GM21576 (cell line): ENCODE measurements at regions not wholly inside any gene's neighbourhood (a gene's known extent, or its start where the extent isn't known, plus 50 kb on each side); places are given as distances from the start of the nearest gene placed in this dataset.

Experiments
- ATAC-seq: cut with Tn5 transposase; IDR thresholded peaks from one replicate; pipeline ENCODE4 v1.9.1; 2021; ENCODE audit warnings: mild to moderate bottlenecking, moderate library complexity; ENCODE audit not compliant: unreplicated experiment

DNA sequence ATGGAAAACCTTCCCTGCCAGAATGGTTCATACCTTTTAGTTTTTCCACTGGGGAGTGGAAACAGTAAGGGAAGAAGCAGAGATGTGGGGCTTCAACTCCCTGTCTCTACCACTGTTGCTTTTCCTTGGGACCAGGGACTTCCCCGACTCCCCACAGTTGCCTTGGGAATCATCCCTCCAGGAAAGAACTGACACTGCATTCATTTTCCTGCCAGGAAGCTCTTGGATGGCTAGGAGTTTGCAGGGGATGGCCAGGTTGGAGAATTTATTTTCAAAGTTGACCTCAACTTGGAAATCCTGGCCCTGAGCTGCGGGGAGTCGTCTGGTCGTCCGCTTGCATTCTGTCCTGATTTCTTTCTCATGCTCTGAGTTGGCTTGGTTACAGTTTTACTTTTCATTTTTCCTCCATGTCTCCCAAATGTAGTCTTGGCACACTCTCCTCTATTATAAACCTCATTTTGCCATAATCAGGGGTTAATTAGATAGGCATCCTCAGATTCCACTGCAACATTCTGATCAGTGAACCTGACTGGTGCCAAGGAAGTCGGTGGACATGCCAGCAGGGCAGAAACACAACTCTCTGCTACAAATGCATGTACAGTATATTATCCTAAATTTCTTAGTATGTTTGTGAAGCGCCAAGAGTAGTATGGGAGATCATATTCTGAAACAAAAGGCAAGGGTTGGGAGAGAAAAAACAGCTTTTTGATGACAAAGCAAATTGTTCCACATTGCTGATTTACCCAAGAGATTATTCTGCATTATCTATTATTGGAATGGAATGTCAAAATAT, 220.5 kb upstream of the XYLT1 start:
- ATAC-seq: no peak

GRCh38 chr16:17685447-17685846, 214.7 kb upstream of the XYLT1 start:
- no peak for ATAC-seq

- no peak for ATAC-seq
Measured at GRCh38 chr16:17683281-17683680, 212.5 kb upstream of the XYLT1 start.

- no peak for ATAC-seq
Measured at GRCh38 chr16:17676171-17676570, 205.4 kb upstream of the XYLT1 start.

GRCh38 chr16:17668386-17668785, 197.6 kb upstream of the XYLT1 start:
- no peak for ATAC-seq

DNA sequence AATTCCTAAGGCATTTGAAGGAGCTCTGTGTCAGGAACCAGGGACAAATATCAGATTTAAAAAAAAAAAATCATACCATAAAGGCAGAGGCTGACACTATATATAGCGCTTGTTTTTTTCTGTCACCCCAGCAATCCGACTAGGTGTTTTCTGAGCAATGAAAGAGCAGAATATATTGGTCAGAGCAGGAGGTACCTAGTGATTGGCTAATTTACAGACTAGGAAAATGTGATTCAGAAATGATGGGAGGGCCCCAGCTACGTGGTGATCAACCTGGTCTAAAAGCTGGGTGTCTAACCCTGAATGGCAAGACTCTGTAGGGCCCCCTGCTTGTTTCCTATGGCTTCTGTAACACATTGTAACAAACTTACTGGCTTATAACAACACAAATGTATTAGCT, 195.5 kb upstream of the XYLT1 start:
- no peak for ATAC-seq

- no peak for ATAC-seq
Measured at GRCh38 chr16:17658881-17659280, 188.1 kb upstream of the XYLT1 start.

- ATAC-seq: no peak
Measured at GRCh38 chr16:17657045-17657444, 186.3 kb upstream of the XYLT1 start.

- ATAC-seq: no peak
Measured at GRCh38 chr16:17654571-17654970, 183.8 kb upstream of the XYLT1 start.

DNA sequence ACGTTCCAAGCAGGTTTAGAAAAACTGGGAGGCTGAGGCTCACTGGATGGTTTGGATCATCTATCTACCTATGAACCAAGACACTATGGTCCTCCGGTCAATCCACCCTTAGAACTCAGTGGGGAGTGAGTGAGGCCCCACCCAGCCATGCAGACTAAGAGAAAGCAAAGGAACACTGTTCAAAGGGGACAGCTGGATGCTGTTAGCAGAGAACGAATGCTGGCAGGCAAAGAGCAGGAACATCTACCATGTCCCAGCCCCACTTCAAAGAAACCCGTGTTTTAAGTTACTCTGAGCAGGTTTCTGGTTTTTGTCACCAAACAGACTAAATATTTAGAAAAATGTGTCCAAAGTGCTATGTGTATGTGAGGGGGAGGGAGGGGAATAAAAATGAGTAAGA, 183.4 kb upstream of the XYLT1 start:
- ATAC-seq: no peak

DNA sequence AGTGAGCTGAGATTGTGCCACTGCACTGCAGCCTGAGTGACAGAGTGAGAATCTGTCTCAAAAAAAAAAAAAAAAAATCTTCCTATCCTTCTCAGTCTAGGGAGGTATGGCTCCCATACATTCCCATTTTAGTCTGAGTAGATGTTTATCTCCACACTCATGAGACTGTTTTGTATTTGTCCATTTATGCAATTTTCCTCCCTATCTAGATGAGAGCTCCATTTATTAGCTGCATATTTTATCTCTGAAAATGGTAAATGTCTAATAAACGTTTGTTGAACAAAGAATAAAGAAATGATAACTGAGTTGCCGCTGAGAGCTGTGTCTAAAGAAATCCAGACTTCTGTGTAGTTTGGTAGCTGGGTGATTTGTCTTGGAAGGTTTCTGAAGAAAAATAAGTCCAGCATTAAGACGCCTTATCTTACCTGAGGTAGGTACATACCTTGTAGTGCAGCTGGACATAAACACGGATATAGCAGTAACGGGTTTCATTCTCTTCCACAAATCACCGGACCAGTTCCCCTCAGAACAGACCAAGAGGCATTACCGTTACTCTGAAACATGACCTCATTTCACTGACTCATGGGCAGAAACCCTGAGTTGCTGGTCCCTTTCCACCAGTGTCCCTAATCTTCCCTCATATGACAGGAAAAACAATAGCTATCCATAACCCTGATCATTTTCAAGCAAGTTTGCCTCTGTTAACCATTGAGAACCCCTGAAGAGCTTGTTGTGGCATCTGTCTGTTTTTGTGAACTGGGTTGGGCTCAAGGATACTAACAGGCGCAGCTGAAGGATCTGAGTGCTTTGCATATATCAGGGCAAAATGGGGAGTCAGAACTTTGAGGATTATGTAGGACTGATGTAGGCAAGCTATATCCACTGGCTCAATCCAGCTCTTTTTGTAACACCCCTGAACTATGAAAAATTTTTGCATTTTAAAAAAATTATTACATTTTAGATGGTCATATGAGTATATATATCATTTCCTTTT, 177.4 kb upstream of the XYLT1 start:
- no peak for ATAC-seq

GRCh38 chr16:17643935-17644334, 173.2 kb upstream of the XYLT1 start:
- no peak for ATAC-seq

GRCh38 chr16:17641990-17642389, 171.2 kb upstream of the XYLT1 start:
- no peak for ATAC-seq

GRCh38 chr16:17638134-17638533, 167.4 kb upstream of the XYLT1 start:
- ATAC-seq: no peak

DNA sequence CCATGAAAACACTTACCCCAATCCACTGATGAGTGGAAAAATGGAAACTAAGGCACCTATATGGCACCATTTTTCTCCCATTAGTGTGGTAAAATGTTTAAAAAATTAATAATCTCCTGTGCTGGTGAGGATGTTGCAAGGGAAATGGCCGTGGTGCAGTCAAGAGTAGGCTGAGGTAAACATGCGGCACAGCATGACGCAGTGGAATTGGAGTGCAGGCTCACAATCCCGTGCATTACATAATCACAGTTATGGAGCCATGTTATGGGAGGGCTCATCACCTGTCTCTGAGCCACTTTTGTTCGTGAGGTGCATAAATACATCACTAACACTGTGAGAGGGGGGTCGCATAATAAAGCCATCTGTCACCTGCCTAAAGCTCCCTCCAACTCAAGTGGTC, 164.4 kb upstream of the XYLT1 start:
- no peak for ATAC-seq

DNA sequence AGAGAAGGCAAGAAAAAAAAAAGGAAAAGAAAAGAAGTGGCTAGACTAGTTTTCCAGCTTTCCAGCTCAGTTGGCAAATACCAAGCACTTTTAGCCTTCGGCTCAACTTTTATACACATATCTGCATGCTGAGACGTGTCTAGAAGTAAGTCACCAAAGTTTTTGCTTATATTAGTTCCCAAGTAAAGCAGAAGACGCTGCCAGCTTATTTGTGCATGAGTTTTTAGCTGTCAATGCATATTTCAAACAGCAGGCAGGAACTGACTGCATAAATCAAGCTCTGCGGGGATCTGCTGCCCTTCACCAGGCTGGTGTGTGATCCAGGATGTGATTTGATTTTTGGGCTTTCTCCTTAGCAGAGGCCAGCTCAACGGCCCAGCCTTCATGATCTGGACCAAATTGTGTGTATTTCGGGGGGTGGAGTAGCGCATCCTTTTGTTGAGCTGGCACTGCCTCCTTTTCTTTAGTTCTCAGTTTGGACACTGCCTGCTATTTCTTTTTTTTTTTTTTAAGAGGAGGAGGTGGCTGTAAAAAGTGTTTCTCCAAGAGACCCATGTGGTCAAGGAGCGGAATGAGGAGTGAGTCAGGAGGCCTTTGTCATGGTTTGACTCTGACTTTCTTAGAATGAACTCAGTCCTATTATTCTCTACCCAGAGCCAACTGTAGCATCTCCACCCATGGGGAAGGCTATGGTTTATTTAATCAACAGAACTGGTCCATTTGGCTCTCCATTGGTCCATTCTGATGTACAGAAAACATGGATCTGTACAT, 162.6 kb upstream of the XYLT1 start:
- no peak for ATAC-seq

- ATAC-seq: no peak
Measured at GRCh38 chr16:17632667-17633066, 161.9 kb upstream of the XYLT1 start.

- no peak for ATAC-seq
Measured at GRCh38 chr16:17629936-17630335, 159.2 kb upstream of the XYLT1 start.

DNA sequence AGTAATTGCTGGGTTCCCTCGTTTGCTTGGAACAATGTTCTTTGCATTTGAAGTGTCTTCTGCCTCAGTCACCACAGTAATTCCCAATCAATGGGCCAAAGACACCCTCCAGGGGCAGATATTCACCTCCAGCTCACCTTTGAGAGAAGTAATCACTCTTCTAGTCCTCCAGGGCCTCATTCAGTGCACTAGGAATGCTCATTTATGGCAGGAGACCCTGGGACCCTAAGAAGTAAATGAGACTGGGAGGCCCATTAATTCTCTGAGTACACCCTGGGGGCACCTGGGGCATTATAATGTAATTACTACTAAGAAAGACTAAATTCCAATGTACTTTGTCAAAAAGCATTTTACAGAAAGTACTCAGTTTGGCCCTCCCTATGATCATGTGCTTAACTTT, 158.2 kb upstream of the XYLT1 start:
- ATAC-seq: no peak

GRCh38 chr16:17622366-17622765, 151.6 kb upstream of the XYLT1 start:
- no peak for ATAC-seq

DNA sequence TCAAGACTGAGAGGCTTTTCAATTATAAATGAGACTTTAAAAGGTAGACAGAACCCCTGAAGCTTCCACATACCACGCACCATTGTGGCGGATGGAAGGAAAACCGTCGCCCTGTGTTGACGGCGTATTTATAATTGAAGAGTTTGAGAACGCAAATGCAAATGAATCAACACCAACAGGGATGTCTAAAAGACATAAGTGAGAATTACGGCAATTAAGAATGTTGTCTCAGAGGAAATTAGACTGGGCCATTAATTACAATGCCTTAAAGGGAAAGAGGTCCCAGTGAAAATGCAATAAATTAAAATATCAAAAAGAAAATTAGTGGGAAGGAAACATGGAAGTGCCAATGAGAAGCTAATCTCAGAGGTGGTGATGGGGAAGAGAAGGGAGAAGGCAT, 148.5 kb upstream of the XYLT1 start:
- no peak for ATAC-seq
